Activated CD8-positive, alpha-beta T cell treated with anti-CD3 and anti-CD28 coated beads for 36 hours (primary cell): ENCODE measurements at regions not wholly inside any gene's neighbourhood (a gene's known extent, or its start where the extent isn't known, plus 50 kb on each side); places are given as distances from the start of the nearest gene placed in this dataset.

ENCODE experiments used
- ATAC-seq: fragments of 200-7000 bp; cut with Tn5 transposase; one replicate; pipeline ENCODE4 v1.10.0; 2021; ENCODE audit warnings: mild to moderate bottlenecking, moderate library complexity
- CTCF ChIA-PET: fragments of 350-600 bp; sonication (Branson Sonifier 250); formaldehyde crosslinking; loops from one replicate; lab custom pipeline; 2021; ENCODE audit warnings: antibody characterized with exemption; lab: Charles Lee
- POLR2A ChIA-PET: fragments of 350-600 bp; sonication (Branson Sonifier 250); formaldehyde crosslinking; loops from one replicate; lab custom pipeline; 2021; ENCODE audit warnings: antibody characterized with exemption; lab: Charles Lee
- DNase-seq: peaks from one replicate; pipeline ENCODE4 v3.0.0-alpha.2; 2020
- H3K27ac Mint-ChIP-seq: one replicate; pipeline ENCODE4 v1.8.0; 2021; ENCODE audit warnings: mild to moderate bottlenecking, mixed read lengths
- H3K27me3 Mint-ChIP-seq: one replicate; pipeline ENCODE4 v1.8.0; 2021; ENCODE audit warnings: mixed read lengths
- H3K36me3 Mint-ChIP-seq: one replicate; pipeline ENCODE4 v1.8.0; 2021; ENCODE audit warnings: low read depth, mixed read lengths
- H3K4me1 Mint-ChIP-seq: one replicate; pipeline ENCODE4 v1.8.0; 2021; ENCODE audit warnings: low read depth, mixed read lengths
- H3K4me3 Mint-ChIP-seq: one replicate; pipeline ENCODE4 v1.8.0; 2021; ENCODE audit warnings: mild to moderate bottlenecking, moderate library complexity, mixed read lengths
- H3K9me3 Mint-ChIP-seq: one replicate; pipeline ENCODE4 v1.8.0; 2021; ENCODE audit warnings: mixed read lengths
- intact Hi-C: fragments of 100-400 bp; cut with micrococcal nuclease; formaldehyde crosslinking; loops from one replicate; pipeline ENCODE4 v1.10.0; 2022
- TF ChIP-seq, protein P1 (sequence below): fragments of 200-600 bp; IDR thresholded peaks from one replicate; pipeline ENCODE4 v1.8.0; 2022; ENCODE audit warnings: antibody characterized with exemption, mild to moderate bottlenecking

DNA sequence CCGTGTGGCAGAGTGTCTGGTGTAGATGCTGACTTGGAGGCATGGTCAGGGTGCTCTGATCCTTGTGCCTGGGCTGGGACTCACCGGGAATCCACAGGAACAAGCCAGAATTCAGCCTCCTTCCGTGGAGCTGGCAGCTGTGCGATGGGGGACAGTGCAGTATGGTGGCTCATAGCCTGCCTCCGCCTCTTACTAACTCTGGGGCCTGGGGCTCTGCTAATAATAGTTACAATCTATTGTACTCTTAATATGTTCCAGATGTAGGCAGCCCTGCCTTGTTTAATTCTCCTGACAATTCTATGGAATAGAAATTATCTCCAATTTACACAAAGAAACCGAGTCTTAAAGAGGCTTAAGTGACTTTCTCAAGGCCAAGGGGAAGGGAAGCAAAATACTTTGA lies 77.6 kb downstream of the PCDH1 start:
- TF ChIP-seq, protein P1, sequence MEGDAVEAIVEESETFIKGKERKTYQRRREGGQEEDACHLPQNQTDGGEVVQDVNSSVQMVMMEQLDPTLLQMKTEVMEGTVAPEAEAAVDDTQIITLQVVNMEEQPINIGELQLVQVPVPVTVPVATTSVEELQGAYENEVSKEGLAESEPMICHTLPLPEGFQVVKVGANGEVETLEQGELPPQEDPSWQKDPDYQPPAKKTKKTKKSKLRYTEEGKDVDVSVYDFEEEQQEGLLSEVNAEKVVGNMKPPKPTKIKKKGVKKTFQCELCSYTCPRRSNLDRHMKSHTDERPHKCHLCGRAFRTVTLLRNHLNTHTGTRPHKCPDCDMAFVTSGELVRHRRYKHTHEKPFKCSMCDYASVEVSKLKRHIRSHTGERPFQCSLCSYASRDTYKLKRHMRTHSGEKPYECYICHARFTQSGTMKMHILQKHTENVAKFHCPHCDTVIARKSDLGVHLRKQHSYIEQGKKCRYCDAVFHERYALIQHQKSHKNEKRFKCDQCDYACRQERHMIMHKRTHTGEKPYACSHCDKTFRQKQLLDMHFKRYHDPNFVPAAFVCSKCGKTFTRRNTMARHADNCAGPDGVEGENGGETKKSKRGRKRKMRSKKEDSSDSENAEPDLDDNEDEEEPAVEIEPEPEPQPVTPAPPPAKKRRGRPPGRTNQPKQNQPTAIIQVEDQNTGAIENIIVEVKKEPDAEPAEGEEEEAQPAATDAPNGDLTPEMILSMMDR = no peak
- Mint-ChIP-seq H3K36me3 (no peaks in the 10 kb centered on the region), H3K27ac (no peak overlapping the region), H3K4me3 (no peak overlapping the region), H3K27me3 (peaks cover 16% of the 10 kb centered on the region), H3K9me3 (no peaks in the 10 kb centered on the region), H3K4me1 (no peaks in the 10 kb centered on the region)
- intact Hi-C loops = no loop called here
- no peak for DNase-seq
- CTCF ChIA-PET = interaction anchor here (1.0 to 2.0 kb wide), 4 partner anchors 13 to 160 kb away, joined by 3 to 5 read pairs (median 4); no protein-coding TSS in a partner anchor
- no peak for ATAC-seq
- POLR2A ChIA-PET = no interaction called here

DNA sequence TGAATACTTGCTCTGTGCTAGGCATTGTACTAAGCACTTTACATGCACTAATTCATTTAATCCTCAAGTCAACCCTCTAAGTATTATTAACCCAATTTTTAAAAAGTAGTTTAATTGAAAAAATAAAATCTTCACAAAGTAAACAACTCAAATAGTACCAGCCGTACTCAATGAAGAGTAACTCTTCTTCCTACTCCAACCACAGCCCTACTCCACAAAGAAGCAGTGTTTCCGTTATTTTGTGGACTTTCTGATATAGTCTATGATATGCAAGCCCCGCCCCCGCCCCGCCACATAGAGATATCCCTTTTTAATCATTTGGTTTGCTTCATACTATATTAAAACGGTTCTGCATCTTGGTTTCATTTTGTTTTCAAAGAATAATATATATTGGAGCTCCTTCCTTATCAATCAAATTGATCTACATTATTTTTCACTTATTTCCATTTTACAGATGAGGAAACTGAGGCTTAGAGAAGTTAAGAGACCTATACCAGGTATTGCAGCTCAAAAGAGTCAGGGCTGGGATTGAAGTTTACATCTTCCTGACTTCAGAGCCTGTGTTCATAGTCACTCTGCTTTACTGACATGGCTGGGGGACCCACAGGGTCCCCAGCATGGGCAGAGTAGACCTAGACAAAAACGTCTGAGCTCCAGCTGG lies 78.6 kb downstream of the PCDH1 start:
- no peak for DNase-seq
- CTCF ChIA-PET = interaction anchor here (0.7 to 2.0 kb wide), 7 partner anchors 12 to 161 kb away, joined by 3 to 10 read pairs (median 4); no protein-coding TSS in a partner anchor
- Mint-ChIP-seq H3K4me3 (no peak overlapping the region), H3K36me3 (no peaks in the 10 kb centered on the region), H3K27me3 (peaks cover 10% of the 10 kb centered on the region), H3K4me1 (no peaks in the 10 kb centered on the region), H3K27ac (no peak overlapping the region), H3K9me3 (no peaks in the 10 kb centered on the region)
- intact Hi-C loops = no loop called here
- POLR2A ChIA-PET = interaction anchor here (0.9 kb wide), 1 partner anchor 143 kb away, joined by 3 read pairs; no protein-coding TSS in a partner anchor
- ATAC-seq = no peak
- TF ChIP-seq, protein P1 = no peak

DNA sequence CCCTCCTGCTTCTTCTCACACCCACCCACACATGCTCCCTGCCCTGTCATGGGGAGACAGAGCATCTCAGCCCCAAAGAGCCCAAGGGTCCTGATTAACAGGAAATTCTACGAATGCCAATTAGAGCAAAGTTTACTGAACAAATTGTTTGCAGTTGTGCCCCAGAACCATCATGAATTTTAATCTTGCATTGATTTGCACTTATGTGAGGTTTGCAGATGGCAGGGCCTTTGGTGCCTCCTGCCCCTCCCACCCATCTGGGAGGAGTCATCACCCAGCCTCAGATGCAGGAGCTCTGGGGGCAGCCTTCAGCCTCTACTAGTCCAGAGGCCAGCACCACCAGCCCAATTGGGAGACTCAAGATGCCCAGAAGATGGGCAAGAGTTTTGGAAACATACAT lies 80.8 kb downstream of the PCDH1 start:
- DNase-seq (no peak), ATAC-seq (no peak)
- no peaks in the 10 kb centered on the region for H3K4me1 Mint-ChIP-seq
- no peak overlapping the region for H3K27ac Mint-ChIP-seq
- peaks cover 2% of the 10 kb centered on the region for H3K27me3 Mint-ChIP-seq
- TF ChIP-seq, protein P1 = no peak
- intact Hi-C loops = no loop called here
- H3K9me3 Mint-ChIP-seq = no peaks in the 10 kb centered on the region
- no peak overlapping the region for H3K4me3 Mint-ChIP-seq
- no peaks in the 10 kb centered on the region for H3K36me3 Mint-ChIP-seq
- POLR2A ChIA-PET = interaction anchor here (1.5 kb wide), 1 partner anchor 12 kb away, joined by 3 read pairs; no protein-coding TSS in a partner anchor
- CTCF ChIA-PET = interaction anchor here (0.9 to 1.6 kb wide), 2 partner anchors 15 to 32 kb away, joined by 3 to 4 read pairs; no protein-coding TSS in a partner anchor

DNA sequence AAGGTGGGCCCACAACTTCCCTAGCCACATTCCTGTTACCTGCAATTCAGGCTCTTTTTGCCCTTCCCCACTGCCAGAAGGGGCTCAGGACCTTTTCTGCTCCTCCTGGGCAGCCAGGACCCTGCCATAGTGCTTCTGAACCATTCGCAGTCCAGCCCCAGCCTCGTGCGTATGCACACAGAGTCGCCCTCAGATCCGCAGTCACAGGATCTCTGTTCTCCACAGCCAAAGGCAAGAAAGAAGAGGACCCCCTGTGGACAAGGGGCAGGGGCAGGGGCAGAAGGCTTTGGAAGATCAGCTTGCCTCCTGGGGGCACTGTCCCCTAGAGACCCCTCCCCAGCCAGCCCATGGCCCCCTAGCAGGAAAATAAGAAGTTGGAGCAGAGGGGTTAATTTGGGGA lies 82.8 kb downstream of the PCDH1 start:
- no peaks in the 10 kb centered on the region for H3K4me1 Mint-ChIP-seq
- no peaks in the 10 kb centered on the region for H3K36me3 Mint-ChIP-seq
- intact Hi-C loops = no loop called here
- H3K27me3 Mint-ChIP-seq = peaks cover 2% of the 10 kb centered on the region
- ATAC-seq (no peak), DNase-seq (no peak)
- TF ChIP-seq, protein P1 = no peak
- no peaks in the 10 kb centered on the region for H3K9me3 Mint-ChIP-seq
- POLR2A ChIA-PET = no interaction called here
- no peak overlapping the region for H3K27ac Mint-ChIP-seq
- no peak overlapping the region for H3K4me3 Mint-ChIP-seq
- CTCF ChIA-PET = interaction anchor here (1.3 to 2.5 kb wide), 3 partner anchors 11 to 103 kb away, joined by 3 to 10 read pairs (median 4); partner anchors contain the start of gene PCDH1

DNA sequence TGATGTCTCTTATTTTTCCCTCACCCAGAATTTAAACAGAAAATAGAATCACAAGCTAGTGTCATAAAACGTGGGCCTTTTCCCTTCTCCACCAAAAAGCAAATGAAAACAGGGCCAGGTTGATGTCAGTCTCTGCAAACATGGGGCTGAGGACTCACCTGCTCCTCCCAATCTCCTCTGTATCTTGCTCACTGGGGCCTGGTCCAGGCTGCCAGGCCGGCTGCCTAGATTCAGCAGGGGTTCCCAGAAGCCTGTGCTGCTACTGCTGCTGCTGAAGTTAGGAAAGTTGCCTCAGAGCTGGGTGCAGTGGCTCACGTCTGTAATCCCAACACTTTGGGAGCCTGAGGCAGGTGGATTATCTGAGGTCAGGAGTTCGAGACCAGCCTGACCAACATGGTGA lies 84.3 kb downstream of the PCDH1 start:
- intact Hi-C loops = no loop called here
- peaks cover 7% of the 10 kb centered on the region for H3K27me3 Mint-ChIP-seq
- DNase-seq (no peak), ATAC-seq (no peak)
- no peak overlapping the region for H3K4me3 Mint-ChIP-seq
- TF ChIP-seq, protein P1 = no peak
- no peaks in the 10 kb centered on the region for H3K36me3 Mint-ChIP-seq
- ChIA-PET CTCF (interaction anchor here (1.4 to 2.5 kb wide), 3 partner anchors 18 to 85 kb away, joined by 4 to 10 read pairs (median 8); partner anchors contain the start of gene PCDH1), POLR2A (no interaction called here)
- H3K27ac Mint-ChIP-seq = no peak overlapping the region
- no peaks in the 10 kb centered on the region for H3K9me3 Mint-ChIP-seq
- H3K4me1 Mint-ChIP-seq = no peaks in the 10 kb centered on the region
